ENCODE measurements at regions not wholly inside any gene's neighbourhood (a gene's known extent, or its start where the extent isn't known, plus 50 kb on each side); places are given as distances from the start of the nearest gene placed in this dataset.

GRCh38 chr10:62635127-62635526, 169.4 kb upstream of the ADO start:
- DNase-seq: no peak
- peaks cover 0 to 19% (median 5%) of the 10 kb centered on the region in 4 donors for H3K4me1 ChIP-seq
- intact Hi-C loops (cut with DNase I; ENCODE audit: low total_unique reads): no loop called here
- no peak overlapping the region for H3K4me3 ChIP-seq
- H3K27ac ChIP-seq: no peak overlapping the region
- TF ChIP-seq CTCF (IDR thresholded peaks at IDR 0.05): no peak
- no peaks in the 10 kb centered on the region for H3K27me3 ChIP-seq
- no peaks in the 10 kb centered on the region for H3K9me3 ChIP-seq
- H3K36me3 ChIP-seq: no peaks in the 10 kb centered on the region

- Histone ChIP-seq H3K27me3 (no peaks in the 10 kb centered on the region), H3K36me3 (no peaks in the 10 kb centered on the region), H3K9me3 (no peaks in the 10 kb centered on the region), H3K4me3 (peak overlapping the region; percentile 7 to 32), H3K4me1 (peaks cover 0 to 19% (median 5%) of the 10 kb centered on the region in 4 donors), H3K27ac (peak overlapping the region; percentile 41 to 44)
- intact Hi-C loops (cut with DNase I; ENCODE audit: low total_unique reads): no loop called here
- no peak for DNase-seq
- TF ChIP-seq CTCF (IDR thresholded peaks at IDR 0.05): no peak
These were observed 167.7 kb upstream of the ADO start for GRCh38 chr10:62636825-62637248.

- no peak for DNase-seq
- H3K36me3 ChIP-seq: no peaks in the 10 kb centered on the region
- peaks cover 0 to 19% (median 5%) of the 10 kb centered on the region in 4 donors for H3K4me1 ChIP-seq
- no peaks in the 10 kb centered on the region for H3K9me3 ChIP-seq
- peak overlapping the region; percentile 7 to 32 for H3K4me3 ChIP-seq
- no peaks in the 10 kb centered on the region for H3K27me3 ChIP-seq
- TF ChIP-seq CTCF (IDR thresholded peaks at IDR 0.05): no peak
- H3K27ac ChIP-seq: peak overlapping the region; percentile 41 to 44
- intact Hi-C loops (cut with DNase I; ENCODE audit: low total_unique reads): no loop called here
These were observed 167.1 kb upstream of the ADO start for GRCh38 chr10:62637249-62638061.

GRCh38 chr10:62638062-62638477, 166.4 kb upstream of the ADO start:
- H3K27me3 ChIP-seq: no peaks in the 10 kb centered on the region
- intact Hi-C loops (cut with DNase I; ENCODE audit: low total_unique reads): no loop called here
- H3K36me3 ChIP-seq: no peaks in the 10 kb centered on the region
- peak overlapping the region; percentile 41 to 44 for H3K27ac ChIP-seq
- H3K4me1 ChIP-seq: peaks cover 0 to 19% (median 5%) of the 10 kb centered on the region in 4 donors
- H3K4me3 ChIP-seq: no peak overlapping the region
- no peak for TF ChIP-seq CTCF (IDR thresholded peaks at IDR 0.05)
- peak in 1 of 2 donors; percentile 34 for DNase-seq
- no peaks in the 10 kb centered on the region for H3K9me3 ChIP-seq

GRCh38 chr10:62639144-62639543, 165.4 kb upstream of the ADO start:
- intact Hi-C loops (cut with DNase I; ENCODE audit: low total_unique reads): no loop called here
- Histone ChIP-seq H3K4me3 (no peak overlapping the region), H3K36me3 (no peaks in the 10 kb centered on the region), H3K9me3 (no peaks in the 10 kb centered on the region), H3K27me3 (peaks cover 0 to 3% of the 10 kb centered on the region in 2 donors), H3K27ac (no peak overlapping the region), H3K4me1 (peaks cover 0 to 19% (median 5%) of the 10 kb centered on the region in 4 donors)
- no peak for DNase-seq
- no peak for TF ChIP-seq CTCF (IDR thresholded peaks at IDR 0.05)

Measured in tibial artery (tissue), 4 donors.